CD4-positive, CD25-positive, alpha-beta regulatory T cell (primary cell): ENCODE measurements at regions not wholly inside any gene's neighbourhood (a gene's known extent, or its start where the extent isn't known, plus 50 kb on each side); places are given as distances from the start of the nearest gene placed in this dataset.
"Not testable (repeated sequence)": the region's sequence is repeated elsewhere in the genome, so short reads cannot be mapped to it uniquely, and the experiment has no call there.

Experiments used
- ATAC-seq, 2 donors: fragments of 150-1000 bp; cut with Tn5 transposase; one replicate each; pipeline ENCODE4 v1.10.0; 2021; ENCODE audit warnings: low read depth in 2 of 2, moderate number of reproducible peaks in 2 of 2, moderate library complexity in 1 of 2
- DNase-seq, 3 donors: peaks; one replicate each; pipeline versions ENCODE4 v3.0.0 to v3.0.0-alpha.2; 2012 to 2022; ENCODE audit warnings: mixed read lengths in 1 of 3
- H3K27ac ChIP-seq: one replicate; pipeline ENCODE4 v1.7.0; 2013; ENCODE audit warnings: mild to moderate bottlenecking, low read length; ENCODE audit not compliant: insufficient read depth, poor library complexity, severe bottlenecking
- H3K27me3 ChIP-seq: one replicate; pipeline ENCODE4 v1.7.0; 2013; ENCODE audit warnings: low read length; ENCODE audit not compliant: control insufficient read depth, insufficient read depth
- H3K36me3 ChIP-seq: one replicate; pipeline ENCODE4 v1.7.0; 2013; ENCODE audit warnings: mild to moderate bottlenecking, low read length, moderate library complexity; ENCODE audit not compliant: control insufficient read depth, insufficient read depth
- H3K4me1 ChIP-seq: 2 replicates; pipeline ENCODE4 v1.7.0; 2013; ENCODE audit warnings: mild to moderate bottlenecking, low read length; ENCODE audit not compliant: insufficient read depth, control insufficient read depth, poor library complexity, severe bottlenecking
- H3K4me3 ChIP-seq: one replicate; pipeline ENCODE4 v1.7.0; 2013; ENCODE audit warnings: low read depth, mild to moderate bottlenecking, low read length, moderate library complexity
- H3K9me3 ChIP-seq, 2 experiments: 1 replicate in 1 of 2; 2 replicates in 1 of 2; pipeline ENCODE4 v1.7.0; 2013; ENCODE audit warnings: low read length in 2 of 2, mild to moderate bottlenecking in 1 of 2, moderate library complexity in 1 of 2; ENCODE audit not compliant: control insufficient read depth in 2 of 2
- H3K27ac Mint-ChIP-seq, 3 donors: one replicate each; pipeline ENCODE4 v1.8.0; 2020 to 2022; ENCODE audit warnings: mild to moderate bottlenecking in 3 of 3, mixed read lengths in 3 of 3, moderate library complexity in 2 of 3
- H3K27me3 Mint-ChIP-seq: one replicate; pipeline ENCODE4 v1.8.0; 2022; ENCODE audit warnings: mild to moderate bottlenecking, mixed read lengths
- H3K36me3 Mint-ChIP-seq: one replicate; pipeline ENCODE4 v1.8.0; 2020; ENCODE audit warnings: mixed read lengths
- H3K4me1 Mint-ChIP-seq, 4 donors: one replicate each; pipeline ENCODE4 v1.8.0; 2020 to 2022; ENCODE audit warnings: mixed read lengths in 4 of 4, mild to moderate bottlenecking in 1 of 4
- H3K4me3 Mint-ChIP-seq, 4 donors: one replicate each; pipeline ENCODE4 v1.8.0; 2020 to 2022; ENCODE audit warnings: mild to moderate bottlenecking in 4 of 4, mixed read lengths in 4 of 4, moderate library complexity in 3 of 4
- H3K9me3 Mint-ChIP-seq, 7 donors: one replicate each; pipeline ENCODE4 v1.8.0; 2020 to 2022; ENCODE audit warnings: mixed read lengths in 7 of 7, mild to moderate bottlenecking in 3 of 7, moderate library complexity in 2 of 7

DNA sequence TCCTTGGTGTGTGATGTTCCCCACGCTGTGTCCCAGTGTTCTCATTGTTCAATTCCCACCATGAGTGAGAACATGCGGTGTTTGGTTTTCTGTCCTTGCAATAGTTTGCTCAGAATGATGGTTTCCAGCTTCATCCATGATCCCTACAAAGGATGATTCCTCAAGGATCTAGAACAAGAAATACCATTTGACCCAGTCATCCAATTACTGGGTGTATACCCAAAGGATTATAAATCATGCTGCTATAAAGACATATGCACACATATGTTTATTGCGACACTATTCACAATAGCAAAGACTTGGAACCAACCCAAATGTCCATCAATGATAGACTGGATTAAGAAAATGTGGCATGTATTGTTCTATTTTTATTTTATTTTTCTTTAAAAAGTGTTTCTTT, 1351.3 kb upstream of the CDH9 start:
- H3K27ac ChIP-seq, H3K27me3 Mint-ChIP-seq, H3K27me3 ChIP-seq, H3K4me1 Mint-ChIP-seq, ATAC-seq, H3K27ac Mint-ChIP-seq, H3K4me3 ChIP-seq, H3K9me3 ChIP-seq, H3K4me1 ChIP-seq, DNase-seq, H3K36me3 ChIP-seq, H3K4me3 Mint-ChIP-seq, H3K36me3 Mint-ChIP-seq: not testable (repeated sequence)
- H3K9me3 Mint-ChIP-seq, result peaks cover 0 to 14% (median 4%) of the 10 kb centered on the region in 7 donors

DNA sequence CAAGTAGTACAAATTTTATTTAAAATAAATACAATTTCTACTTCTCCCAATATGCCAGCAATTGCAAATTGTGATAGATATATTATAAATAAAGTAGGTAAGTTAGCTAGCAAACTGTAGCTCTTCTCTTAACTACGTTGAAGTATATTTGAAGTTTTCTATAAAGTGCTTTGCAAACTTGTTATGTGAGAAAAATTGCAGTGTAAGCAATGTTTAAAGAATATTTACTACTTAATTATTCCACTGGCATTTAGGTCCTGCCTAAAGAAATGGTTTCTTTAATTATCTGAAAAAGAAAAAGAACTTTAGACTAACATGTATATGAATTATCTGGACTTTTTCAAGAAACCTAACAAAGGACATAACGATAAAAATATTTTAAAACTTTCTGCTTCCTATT, 1350.0 kb upstream of the CDH9 start:
- Mint-ChIP-seq H3K9me3 (peaks cover 0 to 20% (median 4%) of the 10 kb centered on the region in 7 donors), H3K4me1 (no peaks in the 10 kb centered on the region), H3K27me3 (no peaks in the 10 kb centered on the region), H3K27ac (no peak overlapping the region), H3K36me3 (no peaks in the 10 kb centered on the region), H3K4me3 (no peak overlapping the region)
- Histone ChIP-seq H3K4me1 (no peaks in the 10 kb centered on the region), H3K27ac (no peak overlapping the region), H3K9me3 (peaks cover 3 to 6% of the 10 kb centered on the region in 2 experiments), H3K27me3 (no peaks in the 10 kb centered on the region), H3K4me3 (no peak overlapping the region), H3K36me3 (no peaks in the 10 kb centered on the region)
- ATAC-seq (no peak), DNase-seq (no peak)

DNA sequence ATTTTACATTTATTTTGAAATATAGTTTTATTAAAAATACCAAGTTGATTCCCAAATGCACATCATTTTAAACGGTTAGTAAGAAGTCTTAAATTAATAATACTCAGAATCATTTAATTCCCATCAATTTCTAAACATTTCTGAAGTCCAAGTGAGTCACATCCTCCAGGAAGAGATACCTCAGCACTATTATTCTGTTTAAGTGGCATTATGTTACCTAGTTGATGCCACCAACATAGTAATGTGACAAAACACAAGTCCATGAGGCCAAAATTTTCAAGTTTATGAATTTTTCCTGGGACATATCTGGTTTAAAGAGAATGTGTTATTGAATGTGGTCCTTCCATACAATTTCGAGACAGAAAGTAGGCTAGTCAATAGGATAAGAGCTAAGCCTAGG, 1348.3 kb upstream of the CDH9 start:
- DNase-seq (no peak), ATAC-seq (no peak)
- Histone ChIP-seq H3K27ac (no peak overlapping the region), H3K4me1 (no peaks in the 10 kb centered on the region), H3K9me3 (peaks cover 3 to 9% of the 10 kb centered on the region in 2 experiments), H3K4me3 (no peak overlapping the region), H3K27me3 (no peaks in the 10 kb centered on the region), H3K36me3 (no peaks in the 10 kb centered on the region)
- no peak overlapping the region for H3K4me3 Mint-ChIP-seq
- no peaks in the 10 kb centered on the region for H3K4me1 Mint-ChIP-seq
- H3K27me3 Mint-ChIP-seq, result no peaks in the 10 kb centered on the region
- peaks cover 1 to 33% (median 4%) of the 10 kb centered on the region in 7 donors for H3K9me3 Mint-ChIP-seq
- no peaks in the 10 kb centered on the region for H3K36me3 Mint-ChIP-seq
- H3K27ac Mint-ChIP-seq, result no peak overlapping the region

DNA sequence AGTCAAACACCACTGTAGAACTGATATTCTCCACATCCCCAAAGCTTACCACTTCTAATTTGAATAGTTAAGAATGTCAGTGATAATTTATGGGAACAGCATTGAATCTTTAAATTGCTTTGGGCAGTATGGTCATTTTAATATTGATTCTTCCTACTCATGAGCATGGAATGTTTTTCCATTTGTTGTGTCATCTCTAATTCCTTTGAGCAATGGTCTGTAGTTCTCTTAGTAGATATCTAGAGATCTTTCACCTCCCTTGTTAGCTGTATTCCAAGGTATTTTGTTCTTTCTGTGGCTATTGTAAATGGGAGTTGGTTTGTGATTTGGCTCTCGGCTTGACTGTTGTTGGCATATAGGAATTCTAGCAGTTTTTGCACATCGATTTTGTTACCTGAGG, 1341.8 kb upstream of the CDH9 start:
- Mint-ChIP-seq H3K4me3 (no peak overlapping the region), H3K9me3 (peaks cover 0 to 29% (median 7%) of the 10 kb centered on the region in 7 donors), H3K4me1 (no peaks in the 10 kb centered on the region), H3K27me3 (no peaks in the 10 kb centered on the region), H3K36me3 (no peaks in the 10 kb centered on the region), H3K27ac (no peak overlapping the region)
- peaks cover 7 to 13% of the 10 kb centered on the region in 2 experiments for H3K9me3 ChIP-seq
- no peaks in the 10 kb centered on the region for H3K36me3 ChIP-seq
- no peak overlapping the region for H3K4me3 ChIP-seq
- H3K4me1 ChIP-seq, result no peaks in the 10 kb centered on the region
- DNase-seq (no peak), ATAC-seq (no peak)
- no peaks in the 10 kb centered on the region for H3K27me3 ChIP-seq
- no peak overlapping the region for H3K27ac ChIP-seq

DNA sequence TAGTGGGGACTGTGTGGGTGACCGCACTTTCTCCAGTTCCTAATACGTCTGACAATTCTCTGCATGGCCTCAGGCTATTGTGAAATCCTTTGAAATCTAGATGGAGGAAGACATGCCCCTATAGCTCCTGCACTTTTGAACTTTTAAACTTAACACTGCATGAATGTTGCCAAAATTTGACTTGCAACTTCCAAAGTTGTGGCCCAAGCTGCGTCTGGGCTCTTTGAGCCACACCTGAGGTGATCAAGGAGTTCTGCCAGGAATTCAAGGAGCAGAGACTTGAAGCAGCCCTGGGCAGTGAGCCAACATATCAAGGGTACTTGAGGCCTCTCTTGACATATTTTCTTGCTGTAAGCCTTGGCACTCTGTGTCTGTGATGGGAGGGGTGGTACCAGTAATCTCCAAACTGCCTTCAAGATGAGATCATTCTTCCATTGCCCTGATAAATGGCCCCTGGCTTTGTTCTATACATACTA, 1336.1 kb upstream of the CDH9 start:
- no peak overlapping the region for H3K27ac Mint-ChIP-seq
- H3K4me1 Mint-ChIP-seq, result no peaks in the 10 kb centered on the region
- H3K27me3 Mint-ChIP-seq, result no peaks in the 10 kb centered on the region

DNA sequence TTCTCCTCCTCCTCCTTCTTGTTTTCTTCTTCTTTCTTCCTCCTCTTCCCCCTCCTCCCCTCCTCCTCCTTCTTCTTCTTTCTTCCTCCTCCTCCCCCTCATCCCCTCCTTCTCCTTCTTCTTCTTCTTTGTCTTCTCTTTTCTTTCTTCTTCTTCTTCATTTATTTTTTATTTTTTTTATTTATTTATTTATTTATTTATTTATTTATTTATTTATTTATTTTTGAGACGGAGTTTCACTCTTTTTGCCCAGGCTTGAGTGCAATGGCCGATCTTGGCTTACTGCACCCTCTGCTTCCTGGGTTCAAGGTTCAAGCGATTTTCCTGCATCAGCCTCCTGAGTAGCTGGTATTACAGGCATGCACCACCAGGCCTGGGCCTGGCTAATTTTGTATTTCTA, 1332.5 kb upstream of the CDH9 start:
- H3K36me3 ChIP-seq, result no peaks in the 10 kb centered on the region
- Mint-ChIP-seq H3K27ac (no peak overlapping the region), H3K4me3 (no peak overlapping the region), H3K9me3 (peaks cover 0 to 34% (median 5%) of the 10 kb centered on the region in 7 donors), H3K4me1 (no peaks in the 10 kb centered on the region), H3K36me3 (no peaks in the 10 kb centered on the region), H3K27me3 (no peaks in the 10 kb centered on the region)
- peaks cover 3 to 10% of the 10 kb centered on the region in 2 experiments for H3K9me3 ChIP-seq
- ATAC-seq, result no peak
- no peak overlapping the region for H3K27ac ChIP-seq
- no peak for DNase-seq
- H3K4me1 ChIP-seq, result no peaks in the 10 kb centered on the region
- H3K4me3 ChIP-seq, result no peak overlapping the region
- no peaks in the 10 kb centered on the region for H3K27me3 ChIP-seq

More for the DNA sequence above, 1336.1 kb upstream of the CDH9 start:
- Histone ChIP-seq H3K27ac (no peak overlapping the region), H3K36me3 (no peaks in the 10 kb centered on the region), H3K4me1 (no peaks in the 10 kb centered on the region), H3K27me3 (no peaks in the 10 kb centered on the region), H3K4me3 (no peak overlapping the region), H3K9me3 (peaks cover 3 to 6% of the 10 kb centered on the region in 2 experiments)
- DNase-seq (no peak), ATAC-seq (no peak)
- Mint-ChIP-seq H3K36me3 (no peaks in the 10 kb centered on the region), H3K4me3 (no peak overlapping the region), H3K9me3 (peaks cover 0 to 22% (median 4%) of the 10 kb centered on the region in 7 donors)

DNA sequence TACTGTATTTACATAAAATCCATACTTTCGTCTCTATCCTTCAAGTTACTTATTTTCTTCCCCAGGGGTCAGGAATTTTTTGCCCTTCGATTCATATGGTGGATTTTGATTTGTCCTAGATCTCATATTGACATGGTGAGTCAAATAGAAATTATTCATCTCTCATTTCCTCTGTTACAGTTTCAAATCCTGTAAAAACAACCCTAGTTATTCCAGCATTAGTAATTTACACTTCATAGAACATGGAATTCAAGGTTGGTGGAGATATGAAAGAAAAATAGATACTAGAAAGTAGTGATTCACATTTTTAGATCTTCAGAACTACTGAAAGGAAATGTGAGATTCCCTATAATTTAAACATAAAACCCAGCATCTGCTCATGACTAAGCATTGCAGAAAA, 1331.0 kb upstream of the CDH9 start:
- Mint-ChIP-seq H3K27me3 (no peaks in the 10 kb centered on the region), H3K4me1 (no peaks in the 10 kb centered on the region), H3K36me3 (no peaks in the 10 kb centered on the region), H3K4me3 (no peak overlapping the region), H3K27ac (no peak overlapping the region), H3K9me3 (peaks cover 0 to 24% (median 5%) of the 10 kb centered on the region in 7 donors)
- DNase-seq (no peak), ATAC-seq (no peak)
- Histone ChIP-seq H3K36me3 (no peaks in the 10 kb centered on the region), H3K4me3 (no peak overlapping the region), H3K9me3 (peaks cover 3 to 5% of the 10 kb centered on the region in 2 experiments), H3K4me1 (no peaks in the 10 kb centered on the region), H3K27me3 (no peaks in the 10 kb centered on the region), H3K27ac (no peak overlapping the region)

DNA sequence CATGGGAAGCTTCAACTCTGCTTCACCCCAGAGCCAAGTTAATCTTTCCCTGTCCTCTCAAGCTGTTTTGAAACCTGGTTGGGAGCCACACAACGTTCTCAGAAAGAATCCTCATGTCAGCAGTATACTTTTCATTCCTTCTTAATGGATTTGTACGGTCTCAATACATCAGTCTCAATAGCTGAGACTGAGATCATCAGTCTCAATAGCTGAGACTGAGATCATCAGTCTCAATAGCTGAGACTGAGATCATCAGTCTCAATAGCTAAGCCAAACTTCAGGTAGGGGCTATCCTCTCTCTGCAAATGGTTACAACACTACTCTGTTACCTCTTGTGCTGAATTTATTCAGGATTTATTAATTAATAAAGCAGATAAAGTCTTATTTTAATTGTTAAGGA, 1317.4 kb upstream of the CDH9 start:
- H3K27me3 Mint-ChIP-seq, result no peaks in the 10 kb centered on the region
- peaks cover 0 to 39% (median 7%) of the 10 kb centered on the region in 7 donors for H3K9me3 Mint-ChIP-seq
- no peak overlapping the region for H3K27ac Mint-ChIP-seq
- Histone ChIP-seq H3K4me3 (no peak overlapping the region), H3K4me1 (no peaks in the 10 kb centered on the region), H3K9me3 (peaks cover 0 to 5% of the 10 kb centered on the region in 2 experiments), H3K27me3 (no peaks in the 10 kb centered on the region), H3K36me3 (no peaks in the 10 kb centered on the region), H3K27ac (no peak overlapping the region)
- ATAC-seq (no peak), DNase-seq (no peak)
- no peak overlapping the region for H3K4me3 Mint-ChIP-seq
- H3K36me3 Mint-ChIP-seq, result no peaks in the 10 kb centered on the region
- no peaks in the 10 kb centered on the region for H3K4me1 Mint-ChIP-seq
